ENCODE measurements at regions not wholly inside any gene's neighbourhood (a gene's known extent, or its start where the extent isn't known, plus 50 kb on each side); places are given as distances from the start of the nearest gene placed in this dataset.

GRCh38 chr1:189751311-189751710, 726.4 kb downstream of the BRINP3 start:
- no peak for DNase-seq (ENCODE audit: low spot score)
- H3K4me3 ChIP-seq: no peak overlapping the region
- Mint-ChIP-seq H3K4me3 (no peak overlapping the region), H3K36me3 (ENCODE audit: low read depth) (peaks cover 10% of the 10 kb centered on the region), H3K27ac (no peak overlapping the region), H3K9me3 (peaks cover 19% of the 10 kb centered on the region), H3K4me1 (no peaks in the 10 kb centered on the region), H3K27me3 (ENCODE audit: insufficient read depth, low read depth, poor library complexity) (no peaks in the 10 kb centered on the region)
- H3K4me1 ChIP-seq (ENCODE audit: insufficient read depth): no peaks in the 10 kb centered on the region
- H3K4me2 ChIP-seq: no peak overlapping the region
- peaks cover 5% of the 10 kb centered on the region for H3K36me3 ChIP-seq (ENCODE audit: insufficient read depth)
- H2AFZ ChIP-seq: no peak overlapping the region
- H3K9me2 ChIP-seq (ENCODE audit: insufficient read depth): no peaks in the 10 kb centered on the region
- H3F3A ChIP-seq (replicated peaks; ENCODE audit: low read depth): no peaks in the 10 kb centered on the region
- no peaks in the 10 kb centered on the region for H3K27me3 ChIP-seq (ENCODE audit: insufficient read depth)
- TF ChIP-seq, protein P1, sequence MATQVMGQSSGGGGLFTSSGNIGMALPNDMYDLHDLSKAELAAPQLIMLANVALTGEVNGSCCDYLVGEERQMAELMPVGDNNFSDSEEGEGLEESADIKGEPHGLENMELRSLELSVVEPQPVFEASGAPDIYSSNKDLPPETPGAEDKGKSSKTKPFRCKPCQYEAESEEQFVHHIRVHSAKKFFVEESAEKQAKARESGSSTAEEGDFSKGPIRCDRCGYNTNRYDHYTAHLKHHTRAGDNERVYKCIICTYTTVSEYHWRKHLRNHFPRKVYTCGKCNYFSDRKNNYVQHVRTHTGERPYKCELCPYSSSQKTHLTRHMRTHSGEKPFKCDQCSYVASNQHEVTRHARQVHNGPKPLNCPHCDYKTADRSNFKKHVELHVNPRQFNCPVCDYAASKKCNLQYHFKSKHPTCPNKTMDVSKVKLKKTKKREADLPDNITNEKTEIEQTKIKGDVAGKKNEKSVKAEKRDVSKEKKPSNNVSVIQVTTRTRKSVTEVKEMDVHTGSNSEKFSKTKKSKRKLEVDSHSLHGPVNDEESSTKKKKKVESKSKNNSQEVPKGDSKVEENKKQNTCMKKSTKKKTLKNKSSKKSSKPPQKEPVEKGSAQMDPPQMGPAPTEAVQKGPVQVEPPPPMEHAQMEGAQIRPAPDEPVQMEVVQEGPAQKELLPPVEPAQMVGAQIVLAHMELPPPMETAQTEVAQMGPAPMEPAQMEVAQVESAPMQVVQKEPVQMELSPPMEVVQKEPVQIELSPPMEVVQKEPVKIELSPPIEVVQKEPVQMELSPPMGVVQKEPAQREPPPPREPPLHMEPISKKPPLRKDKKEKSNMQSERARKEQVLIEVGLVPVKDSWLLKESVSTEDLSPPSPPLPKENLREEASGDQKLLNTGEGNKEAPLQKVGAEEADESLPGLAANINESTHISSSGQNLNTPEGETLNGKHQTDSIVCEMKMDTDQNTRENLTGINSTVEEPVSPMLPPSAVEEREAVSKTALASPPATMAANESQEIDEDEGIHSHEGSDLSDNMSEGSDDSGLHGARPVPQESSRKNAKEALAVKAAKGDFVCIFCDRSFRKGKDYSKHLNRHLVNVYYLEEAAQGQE (IDR thresholded peaks at IDR 0.05; ENCODE audit: unreplicated experiment): no peak
- TF ChIP-seq ZNF331 (CRISPR knock-in tag; IDR thresholded peaks at IDR 0.05; ENCODE audit: low read depth) (no peak), EZH2phosphoT487 (IDR thresholded peaks at IDR 0.05; ENCODE audit: unreplicated experiment) (no peak), NANOG (IDR thresholded peaks at IDR 0.05; ENCODE audit: borderline replicate concordance) (no peak), ZNF462 (CRISPR knock-in tag; IDR thresholded peaks at IDR 0.05) (no peak), JUNB (IDR thresholded peaks at IDR 0.05; ENCODE audit: unreplicated experiment) (no peak), POLR2AphosphoS5 (IDR thresholded peaks at IDR 0.05; ENCODE audit: low read depth) (no peak), CTCF (conservative IDR thresholded peaks at IDR 0.05; ENCODE audit: low read depth in 2 of 2) (no peak), CREB1 (CRISPR knock-in tag; IDR thresholded peaks at IDR 0.05; ENCODE audit: low read depth) (no peak), STAT1 (IDR thresholded peaks at IDR 0.05; ENCODE audit: unreplicated experiment) (no peak)
- TF ChIP-seq, protein P2, sequence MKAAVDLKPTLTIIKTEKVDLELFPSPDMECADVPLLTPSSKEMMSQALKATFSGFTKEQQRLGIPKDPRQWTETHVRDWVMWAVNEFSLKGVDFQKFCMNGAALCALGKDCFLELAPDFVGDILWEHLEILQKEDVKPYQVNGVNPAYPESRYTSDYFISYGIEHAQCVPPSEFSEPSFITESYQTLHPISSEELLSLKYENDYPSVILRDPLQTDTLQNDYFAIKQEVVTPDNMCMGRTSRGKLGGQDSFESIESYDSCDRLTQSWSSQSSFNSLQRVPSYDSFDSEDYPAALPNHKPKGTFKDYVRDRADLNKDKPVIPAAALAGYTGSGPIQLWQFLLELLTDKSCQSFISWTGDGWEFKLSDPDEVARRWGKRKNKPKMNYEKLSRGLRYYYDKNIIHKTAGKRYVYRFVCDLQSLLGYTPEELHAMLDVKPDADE (IDR thresholded peaks at IDR 0.05): no peak
- ATAC-seq: no peak
- H4K20me1 ChIP-seq (replicated peaks; ENCODE audit: insufficient read depth): no peaks in the 10 kb centered on the region
- no peaks in the 10 kb centered on the region for H3K79me2 ChIP-seq (replicated peaks; ENCODE audit: insufficient read depth)
- H3K27ac ChIP-seq (ENCODE audit: low read depth): no peak overlapping the region

Data from GM23338 (cell line).